ENCODE measurements at regions not wholly inside any gene's neighbourhood (a gene's known extent, or its start where the extent isn't known, plus 50 kb on each side); places are given as distances from the start of the nearest gene placed in this dataset.

- no peak for DNase-seq
Measured at GRCh38 chr4:123896446-123897071, 500.0 kb downstream of the SPRY1 start.

GRCh38 chr4:123898946-123899666 lies 502.5 kb downstream of the SPRY1 start:
- no peak for DNase-seq

- no peak for DNase-seq
Measured at GRCh38 chr4:123904882-123905281, 508.3 kb downstream of the SPRY1 start.

- DNase-seq, result no peak
Measured at GRCh38 chr4:123913598-123913997, 517.0 kb downstream of the SPRY1 start.

GRCh38 chr4:123916821-123917220 lies 520.2 kb downstream of the SPRY1 start:
- DNase-seq, result no peak

- no peak for DNase-seq
Measured at GRCh38 chr4:123919576-123920098, 523.0 kb downstream of the SPRY1 start.

- DNase-seq, result no peak
Measured at GRCh38 chr4:123921339-123921738, 524.7 kb downstream of the SPRY1 start.

- DNase-seq, result no peak
Measured at GRCh38 chr4:123922847-123923246, 526.3 kb downstream of the SPRY1 start.

GRCh38 chr4:123924536-123924935 lies 527.9 kb downstream of the SPRY1 start:
- DNase-seq, result no peak

- DNase-seq, result no peak
Measured at GRCh38 chr4:123929565-123929964, 533.0 kb downstream of the SPRY1 start.

- DNase-seq, result no peak
Measured at GRCh38 chr4:123930996-123931395, 534.4 kb downstream of the SPRY1 start.

- no peak for DNase-seq
Measured at GRCh38 chr4:123934096-123934495, 537.5 kb downstream of the SPRY1 start.

- no peak for DNase-seq
Measured at GRCh38 chr4:123936621-123937043, 540.0 kb downstream of the SPRY1 start.

GRCh38 chr4:123937581-123937980 lies 541.0 kb downstream of the SPRY1 start:
- DNase-seq, result no peak

- no peak for DNase-seq
Measured at GRCh38 chr4:123939621-123940020, 543.0 kb downstream of the SPRY1 start.

GRCh38 chr4:123940604-123941003 lies 544.0 kb downstream of the SPRY1 start:
- DNase-seq, result no peak

GRCh38 chr4:123941306-123941705 lies 544.7 kb downstream of the SPRY1 start:
- no peak for DNase-seq

- no peak for DNase-seq
Measured at GRCh38 chr4:123943976-123944375, 547.4 kb downstream of the SPRY1 start.

GRCh38 chr4:123945301-123945700 lies 548.7 kb downstream of the SPRY1 start:
- no peak for DNase-seq

GRCh38 chr4:123950530-123950929 lies 553.9 kb downstream of the SPRY1 start:
- DNase-seq, result no peak

GRCh38 chr4:123952530-123953274 lies 556.1 kb downstream of the SPRY1 start:
- DNase-seq, result no peak

GRCh38 chr4:123953566-123953965 lies 557.0 kb downstream of the SPRY1 start:
- no peak for DNase-seq

- no peak for DNase-seq
Measured at GRCh38 chr4:123954220-123954619, 557.6 kb downstream of the SPRY1 start.
